NCI-H146 treated with DMSO at 0.1 percent for 48 hours (cell line): ENCODE measurements at regions not wholly inside any gene's neighbourhood (a gene's known extent, or its start where the extent isn't known, plus 50 kb on each side); places are given as distances from the start of the nearest gene placed in this dataset.

Experiments used
- DNase-seq: peaks from one replicate; lab custom pipeline; 2025; ENCODE audit not compliant: unreplicated experiment; lab: John Stamatoyannopoulos, UW

- no peak for DNase-seq
These were observed 286.6 kb upstream of the FLRT2 start for GRCh38 chr14:85243321-85243720.

GRCh38 chr14:85247071-85247470 lies 282.9 kb upstream of the FLRT2 start:
- DNase-seq = no peak

DNA sequence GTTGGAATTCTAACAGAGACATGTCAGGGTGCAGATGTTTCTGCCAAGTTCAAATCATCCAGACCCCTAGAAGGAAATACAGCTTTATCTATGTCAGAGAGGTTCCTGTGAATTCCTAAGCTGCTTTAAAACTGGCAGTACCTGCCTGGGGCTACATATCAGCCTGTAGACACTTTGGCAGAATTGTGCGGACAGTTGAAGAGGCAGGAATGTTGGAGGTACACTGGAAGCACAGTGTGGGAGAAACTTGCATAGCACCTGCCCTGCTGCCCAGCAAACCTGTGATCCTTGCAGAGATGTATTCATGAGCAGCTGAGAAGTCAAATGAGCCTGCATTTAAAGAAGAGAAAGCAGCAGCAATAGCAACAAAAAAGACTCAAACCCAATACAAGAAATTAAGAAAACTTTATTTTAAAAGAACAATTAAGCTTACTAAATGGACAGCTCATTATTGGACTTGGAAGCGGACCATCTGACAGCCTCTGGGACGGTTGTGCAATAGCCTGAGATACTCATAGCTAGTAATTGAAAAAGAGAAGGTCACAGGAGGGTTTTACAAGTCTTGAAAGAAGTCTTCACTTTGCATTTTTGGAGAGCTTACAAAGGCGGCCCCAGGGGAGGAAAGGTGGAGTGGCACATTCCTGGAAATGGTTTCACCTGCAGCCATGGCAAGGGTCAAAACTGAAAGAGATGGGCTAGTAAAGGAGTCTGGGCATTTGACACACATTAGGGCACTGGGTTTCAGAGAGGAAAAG lies 280.9 kb upstream of the FLRT2 start:
- no peak for DNase-seq

DNA sequence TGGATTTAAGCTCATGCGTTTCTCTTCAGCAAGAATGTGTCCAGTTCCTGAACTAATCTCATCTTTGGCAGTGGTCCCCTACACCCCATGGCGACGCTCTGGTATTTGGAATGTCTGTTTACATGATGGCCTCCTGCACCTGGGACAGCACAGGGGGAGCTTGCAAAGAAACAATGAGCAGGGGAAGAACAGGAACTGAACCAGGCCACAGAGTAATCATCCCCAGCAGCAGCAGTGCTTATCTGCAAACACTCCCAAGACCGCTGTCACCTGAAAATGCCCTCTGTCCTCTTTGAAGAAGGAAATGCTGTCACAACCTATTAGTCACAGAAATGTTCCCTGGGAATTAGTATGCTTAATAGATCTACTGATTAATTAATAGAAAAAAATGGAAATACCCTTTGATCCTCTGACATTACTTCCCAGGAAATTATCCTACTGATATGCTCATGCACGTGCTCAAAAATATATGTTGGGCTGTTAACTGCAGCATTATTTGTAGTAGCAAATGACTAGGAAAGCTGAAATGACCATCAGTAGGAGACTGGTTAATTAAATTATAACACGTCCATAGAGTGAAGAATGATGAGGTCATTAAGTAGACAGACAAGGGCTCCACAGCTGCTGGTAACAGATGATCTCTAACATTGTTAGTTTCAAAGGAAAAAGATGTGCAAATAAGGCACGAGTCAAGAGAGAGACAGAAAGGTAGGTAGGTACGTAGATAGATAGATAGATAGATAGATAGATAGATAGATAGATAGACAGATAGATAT lies 279.3 kb upstream of the FLRT2 start:
- DNase-seq = peak; percentile 87

- no peak for DNase-seq
These were observed 277.9 kb upstream of the FLRT2 start for GRCh38 chr14:85252011-85252410.

- DNase-seq = no peak
These were observed 275.2 kb upstream of the FLRT2 start for GRCh38 chr14:85254711-85255110.

DNA sequence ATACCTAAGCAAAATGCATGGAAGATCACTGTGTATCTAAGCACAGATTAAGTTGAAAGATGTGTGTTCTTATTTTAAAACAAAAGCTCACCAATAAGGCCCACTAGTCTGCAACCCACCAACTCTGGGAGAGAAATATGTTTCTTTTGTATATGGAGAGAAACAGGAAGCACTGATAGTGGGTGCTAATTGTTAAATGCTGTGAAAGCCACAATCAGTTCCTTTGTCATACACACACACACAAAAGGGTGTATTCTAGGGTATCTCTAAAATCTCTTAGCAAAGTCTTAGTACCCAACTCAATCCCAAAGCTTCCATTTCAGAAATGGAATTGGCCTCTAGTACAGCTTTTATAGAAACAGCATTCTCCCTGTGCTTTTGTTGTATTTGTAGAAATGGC lies 272.7 kb upstream of the FLRT2 start:
- DNase-seq = no peak

DNA sequence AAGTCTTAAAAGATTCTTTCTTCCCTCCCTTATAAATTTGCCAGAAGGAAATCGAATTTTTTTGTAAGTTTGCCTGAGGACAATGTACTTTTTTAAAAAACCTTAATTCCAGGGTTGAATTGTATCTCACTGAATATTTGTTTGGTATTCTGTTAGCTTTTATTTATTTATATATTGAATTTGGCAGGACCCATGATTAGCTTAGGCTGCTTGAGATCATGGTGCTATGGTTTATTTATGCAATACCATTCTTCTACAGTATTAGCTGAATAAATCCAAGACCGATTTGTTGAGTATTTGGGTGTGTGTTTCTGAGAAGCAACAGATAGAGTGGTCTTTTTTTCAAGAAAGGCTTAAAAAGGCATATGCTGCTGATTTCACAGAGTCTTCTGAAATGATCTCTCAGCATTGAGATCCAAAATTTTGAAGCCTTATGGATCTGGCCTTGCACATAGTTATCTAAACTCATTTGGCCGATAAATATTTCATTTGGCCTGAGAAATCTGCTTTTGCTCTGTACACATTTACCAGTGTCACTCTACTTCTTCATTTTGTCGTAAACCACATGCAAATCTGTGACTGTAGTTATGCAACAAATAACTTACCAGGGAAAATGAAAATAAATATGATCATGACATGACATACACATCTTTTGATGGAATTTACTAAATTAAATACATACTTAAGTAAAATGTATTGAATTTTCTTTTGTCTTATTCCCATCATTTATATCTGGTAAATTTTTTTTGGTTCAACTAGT lies 265.8 kb upstream of the FLRT2 start:
- no peak for DNase-seq

GRCh38 chr14:85273099-85273677 lies 256.8 kb upstream of the FLRT2 start:
- no peak for DNase-seq

GRCh38 chr14:85273952-85274351 lies 256.0 kb upstream of the FLRT2 start:
- DNase-seq = no peak

DNA sequence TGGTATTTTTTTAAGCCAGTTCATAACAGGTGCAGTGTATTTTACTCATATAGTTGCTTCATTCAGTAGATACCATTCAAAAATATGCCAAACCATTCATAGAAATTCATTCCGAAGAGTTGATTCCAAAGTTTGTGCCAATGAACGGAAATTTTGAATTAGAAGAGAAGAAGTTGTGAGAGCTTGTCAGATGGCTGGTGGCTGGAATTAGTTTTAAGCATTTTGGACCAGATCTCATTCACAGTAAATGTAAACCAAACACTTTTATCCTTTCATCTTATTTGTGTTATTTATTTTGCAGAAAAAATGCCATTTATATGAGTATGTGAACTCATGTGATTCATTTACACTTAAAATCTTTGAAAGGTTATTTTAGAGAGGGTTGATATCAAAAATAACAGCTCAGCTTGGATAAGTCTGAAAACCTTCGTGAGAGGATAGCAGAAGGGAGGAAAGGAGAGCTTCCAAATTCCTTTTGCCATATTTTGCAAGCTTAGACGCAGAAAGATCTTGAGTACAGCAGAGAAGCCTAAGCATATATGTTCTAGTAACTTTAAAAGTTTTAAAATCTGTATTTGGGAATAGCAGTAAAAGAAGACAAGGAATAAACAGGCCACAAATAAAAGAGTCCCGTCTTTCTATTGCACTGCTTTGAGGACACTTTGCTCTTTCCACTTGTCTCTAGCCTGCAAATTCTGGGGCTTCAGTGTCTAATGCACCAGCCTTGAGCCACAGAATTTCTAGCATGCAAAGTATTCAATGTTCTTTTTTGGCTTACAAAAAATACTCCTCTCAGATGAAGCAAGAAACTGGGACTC lies 253.6 kb upstream of the FLRT2 start:
- no peak for DNase-seq

- no peak for DNase-seq
These were observed 253.0 kb upstream of the FLRT2 start for GRCh38 chr14:85276979-85277228.

- DNase-seq = no peak
These were observed 250.5 kb upstream of the FLRT2 start for GRCh38 chr14:85279407-85279806.

GRCh38 chr14:85280074-85280473 lies 249.9 kb upstream of the FLRT2 start:
- DNase-seq = no peak

- DNase-seq = no peak
These were observed 248.0 kb upstream of the FLRT2 start for GRCh38 chr14:85281921-85282320.

DNA sequence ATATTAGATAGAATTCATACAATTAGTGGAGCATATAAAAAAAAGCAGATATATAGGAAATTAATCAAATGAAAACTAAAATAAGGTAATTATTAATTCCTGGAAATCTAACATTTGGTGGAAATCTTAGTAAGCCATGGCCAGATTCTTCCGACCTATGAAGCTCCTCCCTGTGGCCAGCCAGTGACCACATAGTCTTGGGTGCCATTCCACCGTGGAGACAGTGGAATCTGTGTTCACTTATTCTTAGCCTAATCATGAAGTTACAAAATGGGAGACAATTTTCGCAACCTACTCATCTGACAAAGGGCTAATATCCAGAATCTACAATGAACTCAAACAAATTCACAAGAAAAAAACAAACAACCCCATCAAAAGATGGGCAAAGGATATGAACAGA lies 241.9 kb upstream of the FLRT2 start:
- no peak for DNase-seq

DNA sequence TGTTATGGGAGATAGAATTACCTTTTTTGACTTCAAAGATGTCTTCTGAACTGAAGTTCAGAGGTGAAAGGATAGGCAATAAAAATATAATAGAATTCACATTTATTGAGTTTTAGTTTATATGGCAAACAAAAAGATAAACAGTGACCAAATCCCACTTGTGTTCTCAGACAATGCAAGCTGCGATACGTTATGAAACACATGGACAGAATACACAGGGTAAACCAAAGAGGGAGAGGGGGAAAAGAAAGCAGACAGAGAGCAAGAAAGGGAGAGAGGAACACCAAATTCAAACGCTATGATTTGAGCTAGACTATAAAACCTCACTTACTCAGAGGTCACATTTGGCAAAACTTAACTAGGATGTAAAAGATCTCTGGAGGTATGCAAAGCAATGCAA lies 238.2 kb upstream of the FLRT2 start:
- no peak for DNase-seq

- no peak for DNase-seq
These were observed 236.2 kb upstream of the FLRT2 start for GRCh38 chr14:85293612-85294234.

DNA sequence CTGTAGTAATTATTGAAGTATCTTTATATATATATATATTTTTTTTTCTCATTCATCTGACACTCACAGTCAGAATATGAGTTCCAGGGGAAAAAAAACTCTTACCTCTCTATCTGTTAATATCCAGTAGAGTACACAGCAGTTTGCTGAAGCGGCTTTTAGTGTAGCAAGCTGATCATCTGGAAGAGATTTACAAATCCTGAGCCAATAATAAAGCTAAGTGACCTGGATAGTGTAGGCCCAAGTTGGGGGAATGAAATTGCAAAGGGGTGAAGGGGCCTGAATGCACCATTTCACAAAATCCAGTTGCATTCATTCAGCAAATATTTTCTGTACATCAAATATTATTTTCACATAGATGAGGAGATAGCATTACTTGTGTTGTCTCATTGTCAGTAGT lies 234.6 kb upstream of the FLRT2 start:
- no peak for DNase-seq

- DNase-seq = no peak
These were observed 233.3 kb upstream of the FLRT2 start for GRCh38 chr14:85296456-85297210.
